HG03064 (cell line): ENCODE measurements at regions not wholly inside any gene's neighbourhood (a gene's known extent, or its start where the extent isn't known, plus 50 kb on each side); places are given as distances from the start of the nearest gene placed in this dataset.

ENCODE experiments used
- ATAC-seq: cut with Tn5 transposase; IDR thresholded peaks from one replicate; pipeline ENCODE4 v1.9.1; 2021; ENCODE audit warnings: low read depth; ENCODE audit not compliant: unreplicated experiment

DNA sequence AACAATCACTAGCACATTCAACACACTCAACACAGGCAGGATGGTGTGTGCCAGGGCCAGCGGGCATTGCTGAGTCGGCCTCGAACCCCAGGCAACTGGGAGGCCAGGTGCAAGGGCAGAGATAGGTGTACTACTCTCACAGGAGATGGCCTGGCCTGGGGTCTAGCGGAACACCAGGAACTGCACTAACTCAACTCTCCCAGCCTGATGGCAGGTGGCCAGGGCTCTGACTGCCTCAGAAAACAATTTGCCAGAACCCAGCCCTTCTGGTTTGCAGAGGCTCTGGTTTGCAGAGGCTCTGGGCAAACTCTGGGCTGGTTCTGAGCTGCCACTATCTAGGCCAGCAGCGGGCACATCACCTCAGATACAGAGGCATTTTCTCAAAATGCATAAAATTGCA is 229.2 kb upstream of the CHRNA7 start:
- no peak for ATAC-seq

DNA sequence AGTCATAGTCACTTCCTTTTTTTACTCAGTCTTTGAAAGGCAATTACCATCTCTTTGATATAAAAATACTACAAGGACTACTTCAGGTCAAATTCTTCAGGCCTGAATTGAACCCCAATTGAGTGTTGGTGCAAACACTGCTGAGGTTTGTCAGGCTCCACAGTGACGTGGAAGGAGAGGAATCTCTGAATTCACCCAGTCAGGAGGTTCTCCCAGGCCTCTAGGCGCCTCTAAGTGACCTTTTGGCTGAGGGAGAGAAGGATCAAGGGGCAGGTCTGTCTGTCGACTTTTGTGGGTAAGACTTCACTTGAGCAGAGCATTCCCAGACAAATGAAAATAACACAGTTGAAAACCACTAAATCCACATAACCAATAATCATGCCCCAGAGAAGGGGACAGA is 227.6 kb upstream of the CHRNA7 start:
- no peak for ATAC-seq

DNA sequence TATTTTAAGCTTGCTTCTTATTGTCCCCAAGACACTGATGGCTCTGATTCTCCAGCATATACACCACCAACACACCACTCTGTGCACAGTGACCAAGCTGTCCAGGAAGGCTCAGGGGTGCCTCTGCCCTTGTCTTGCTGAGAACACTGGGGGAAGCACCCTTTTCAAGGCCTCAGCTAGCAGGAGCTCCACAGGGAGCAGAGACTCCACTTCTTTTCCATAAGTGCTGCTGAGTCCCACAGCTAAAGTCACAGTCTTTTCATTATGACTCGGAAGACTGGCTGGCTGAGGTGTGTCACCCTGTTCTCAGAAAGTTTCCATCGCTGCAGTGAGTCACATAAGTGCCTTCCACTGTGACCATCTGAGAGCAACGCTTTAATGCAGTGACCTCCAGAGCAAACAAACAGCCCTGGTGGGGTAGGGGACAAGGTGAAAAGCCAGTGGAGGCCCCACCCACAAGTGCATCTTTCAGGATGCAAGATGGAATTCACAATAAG is 226.9 kb upstream of the CHRNA7 start:
- no peak for ATAC-seq

- ATAC-seq = no peak
Observed at GRCh38 chr15:31805090-31805662, 225.1 kb upstream of the CHRNA7 start.

DNA sequence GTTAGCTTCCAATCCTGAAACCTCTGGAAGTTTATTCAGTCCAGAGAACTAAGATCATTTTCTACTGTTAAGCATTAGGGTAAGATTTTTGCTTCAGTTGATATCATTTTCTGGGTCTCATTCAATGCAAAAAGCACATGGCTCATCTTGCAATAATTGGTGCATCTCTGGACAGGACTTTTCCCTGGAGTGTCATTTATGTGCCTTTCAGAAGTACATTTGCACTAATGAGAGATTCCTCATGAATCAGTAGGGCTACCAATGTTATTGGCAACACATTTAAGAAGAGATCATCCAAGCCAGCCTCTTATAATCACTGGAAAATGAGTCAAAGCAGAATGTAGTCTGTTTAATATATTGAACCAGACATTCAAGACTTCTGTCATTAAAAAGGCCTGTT is 224.2 kb upstream of the CHRNA7 start:
- no peak for ATAC-seq

DNA sequence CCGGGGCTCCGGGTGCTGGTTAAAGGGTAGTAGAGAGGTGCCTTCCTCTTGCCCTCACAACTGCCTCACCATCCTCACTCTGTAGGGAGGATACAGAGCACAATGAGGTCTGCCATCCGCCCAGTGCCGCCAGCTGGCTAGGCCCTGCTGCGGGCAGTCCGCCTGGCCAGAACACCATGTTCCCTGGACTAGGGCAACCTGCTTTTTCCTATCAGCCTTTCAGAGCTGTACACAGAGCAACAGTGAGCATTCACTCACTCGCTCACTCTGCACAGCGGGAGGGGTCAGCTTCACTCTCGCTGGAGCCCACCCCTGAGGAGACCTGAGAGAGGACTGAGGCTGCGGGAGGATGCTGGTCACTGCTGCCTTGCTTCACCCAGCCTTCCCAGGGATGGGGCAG is 218.7 kb upstream of the CHRNA7 start:
- ATAC-seq = no peak

GRCh38 chr15:31814082-31814481 is 216.2 kb upstream of the CHRNA7 start:
- no peak for ATAC-seq

DNA sequence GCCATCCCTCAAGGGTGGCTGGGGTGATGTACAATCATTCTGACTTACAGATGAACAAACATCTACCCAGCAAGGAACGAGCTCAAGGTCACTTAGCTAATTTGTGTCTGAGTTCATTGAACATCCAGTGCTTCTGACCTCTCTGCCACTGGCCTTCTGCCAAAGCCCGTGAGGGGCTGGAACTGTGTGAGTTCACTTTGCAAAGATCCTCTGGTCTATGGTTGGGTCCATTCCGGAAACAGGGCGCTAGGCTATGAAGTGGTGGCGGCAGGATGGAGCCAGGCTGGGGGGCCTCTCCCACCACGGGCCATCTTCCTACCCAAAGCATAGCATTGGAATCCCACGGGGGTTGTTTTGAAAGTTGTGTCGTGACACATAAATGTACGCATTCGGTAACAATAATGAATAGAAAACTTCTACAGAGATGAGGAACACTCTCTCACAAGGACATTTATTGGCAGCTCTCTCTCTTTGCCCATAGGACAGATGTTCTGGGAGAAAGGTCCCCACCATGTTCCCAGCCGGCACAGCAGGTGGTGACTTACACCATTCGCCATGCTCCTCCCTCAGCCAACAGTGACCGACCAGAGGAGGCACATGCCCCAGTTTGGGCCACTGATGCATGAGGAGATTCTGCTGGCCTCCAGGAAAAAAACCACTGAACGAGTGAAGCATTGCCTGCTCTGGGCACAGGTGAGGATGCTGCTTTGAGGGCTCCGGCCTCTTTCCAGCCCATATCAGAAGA is 214.7 kb upstream of the CHRNA7 start:
- ATAC-seq = no peak

GRCh38 chr15:31822463-31822862 is 207.9 kb upstream of the CHRNA7 start:
- ATAC-seq = no peak

DNA sequence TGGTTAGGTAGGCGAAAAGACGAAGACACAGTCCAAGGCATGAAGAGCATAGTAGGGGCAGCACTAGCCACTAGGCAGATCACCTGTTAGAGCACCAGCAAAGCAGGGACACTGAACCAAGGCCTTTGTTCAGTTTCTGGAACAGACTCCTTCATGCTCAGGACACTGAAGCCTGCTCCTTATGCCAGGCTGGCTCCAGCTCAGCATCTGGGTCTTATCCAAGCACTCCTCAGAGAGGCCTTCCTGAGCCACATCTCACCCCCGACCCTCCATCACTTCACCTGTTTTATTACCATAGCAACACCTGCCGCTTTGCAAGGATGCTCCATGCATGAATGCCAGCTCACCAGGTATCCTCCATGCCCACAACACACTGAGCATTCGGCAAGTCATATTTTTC is 206.3 kb upstream of the CHRNA7 start:
- ATAC-seq = no peak

- no peak for ATAC-seq
Observed at GRCh38 chr15:31828594-31828993, 201.7 kb upstream of the CHRNA7 start.

DNA sequence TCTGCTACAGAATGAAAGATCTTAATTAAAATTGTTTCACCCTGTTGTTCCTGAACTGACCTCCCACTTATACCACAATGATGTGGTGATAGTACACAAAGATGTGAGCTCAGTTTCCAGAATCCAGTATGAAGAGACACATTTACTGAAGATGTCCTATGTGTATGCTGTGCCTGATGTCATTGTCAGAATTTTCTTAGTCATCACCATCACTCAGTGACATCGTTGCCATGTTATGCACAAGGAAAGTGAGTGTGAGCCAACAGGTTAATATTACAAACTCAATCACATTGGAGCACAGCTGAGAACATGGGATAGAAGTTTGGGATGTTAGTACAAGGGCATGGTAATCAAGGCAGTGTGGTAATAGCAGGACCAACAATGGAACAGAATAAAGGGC is 199.7 kb upstream of the CHRNA7 start:
- no peak for ATAC-seq

DNA sequence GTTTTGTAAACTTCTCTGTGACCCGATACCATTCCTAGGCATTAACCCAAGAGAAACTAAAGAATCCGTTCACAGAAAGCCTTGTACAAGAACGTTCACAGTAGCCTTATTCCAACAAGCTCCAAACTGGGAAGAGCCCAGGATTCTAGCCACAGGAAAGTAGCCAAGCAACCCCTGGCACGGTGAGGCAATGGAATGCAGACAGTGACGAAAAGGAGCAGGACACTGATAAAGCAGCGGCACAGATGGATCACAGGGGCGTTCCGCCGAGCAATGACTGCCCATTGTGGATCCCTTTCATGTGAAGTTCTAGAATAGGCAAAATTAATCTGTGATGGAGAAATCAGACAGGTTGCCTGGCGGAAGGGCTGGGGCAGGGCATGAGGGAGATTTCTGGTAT is 198.7 kb upstream of the CHRNA7 start:
- no peak for ATAC-seq

DNA sequence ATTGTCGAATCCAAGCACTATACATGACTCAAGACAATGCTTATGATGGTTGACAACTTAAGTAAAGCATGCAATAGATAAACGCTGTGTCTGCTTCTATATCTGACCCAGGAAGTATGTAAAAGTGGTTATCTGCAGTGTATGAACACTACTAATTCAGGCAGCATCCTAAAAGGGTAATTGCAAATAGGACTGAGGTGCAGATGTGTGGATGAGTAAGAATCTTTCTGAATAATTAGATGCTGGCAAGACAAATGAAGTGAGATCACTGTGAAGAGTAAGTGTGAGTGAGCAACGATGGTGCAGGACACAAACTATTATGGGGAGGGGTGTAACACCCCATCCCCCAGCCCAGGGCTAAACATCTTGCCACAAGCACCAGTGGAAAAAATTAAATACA is 195.7 kb upstream of the CHRNA7 start:
- no peak for ATAC-seq

DNA sequence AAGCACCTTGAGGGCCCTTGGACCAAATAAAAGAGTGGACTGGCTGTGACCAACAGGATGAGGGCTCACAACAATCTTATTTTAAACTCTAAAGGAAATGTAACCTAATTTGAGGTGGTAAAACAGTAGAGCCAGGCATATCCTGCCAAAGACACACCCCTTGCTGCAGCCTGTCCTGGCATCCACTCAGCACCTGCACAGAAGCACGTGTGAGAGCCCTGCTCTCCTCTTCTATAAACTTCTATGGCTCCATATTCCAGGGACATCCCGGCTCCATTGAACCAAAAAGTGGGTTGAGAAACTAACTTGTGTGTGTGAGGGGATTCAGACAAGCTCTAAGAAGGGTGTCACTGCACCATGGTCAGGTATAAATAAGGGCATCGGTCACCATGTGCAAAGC is 190.9 kb upstream of the CHRNA7 start:
- ATAC-seq = no peak

DNA sequence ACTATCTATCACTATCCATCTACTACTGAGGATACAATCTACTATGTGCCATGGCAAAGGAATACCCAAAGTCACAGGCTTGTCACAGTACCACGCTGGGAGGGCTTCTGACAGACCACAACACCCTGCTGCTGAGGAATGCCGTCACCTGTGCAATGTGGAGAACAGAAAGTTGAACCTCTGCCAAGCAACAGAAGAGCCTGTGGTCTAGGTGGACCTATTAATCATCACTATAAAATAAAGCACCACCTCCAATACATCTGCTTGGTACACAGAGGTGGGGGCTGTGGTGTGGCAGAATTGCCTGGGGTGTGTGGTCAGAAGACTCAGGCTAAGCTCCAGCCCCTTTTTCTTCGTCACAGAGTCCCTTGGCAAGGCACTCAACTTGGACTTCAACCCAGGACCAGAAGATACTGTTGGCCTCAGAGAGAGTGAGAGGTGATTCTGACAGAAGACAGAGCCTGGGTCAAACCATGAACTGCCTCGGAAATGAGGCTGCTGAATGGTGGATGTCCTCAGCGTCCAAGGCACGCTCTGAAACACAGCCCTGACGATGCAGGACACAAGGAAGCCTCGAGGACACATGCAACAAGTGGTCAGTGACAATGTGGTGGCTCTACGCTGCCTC is 189.4 kb upstream of the CHRNA7 start:
- ATAC-seq = no peak

GRCh38 chr15:31842532-31843195 is 187.7 kb upstream of the CHRNA7 start:
- no peak for ATAC-seq

DNA sequence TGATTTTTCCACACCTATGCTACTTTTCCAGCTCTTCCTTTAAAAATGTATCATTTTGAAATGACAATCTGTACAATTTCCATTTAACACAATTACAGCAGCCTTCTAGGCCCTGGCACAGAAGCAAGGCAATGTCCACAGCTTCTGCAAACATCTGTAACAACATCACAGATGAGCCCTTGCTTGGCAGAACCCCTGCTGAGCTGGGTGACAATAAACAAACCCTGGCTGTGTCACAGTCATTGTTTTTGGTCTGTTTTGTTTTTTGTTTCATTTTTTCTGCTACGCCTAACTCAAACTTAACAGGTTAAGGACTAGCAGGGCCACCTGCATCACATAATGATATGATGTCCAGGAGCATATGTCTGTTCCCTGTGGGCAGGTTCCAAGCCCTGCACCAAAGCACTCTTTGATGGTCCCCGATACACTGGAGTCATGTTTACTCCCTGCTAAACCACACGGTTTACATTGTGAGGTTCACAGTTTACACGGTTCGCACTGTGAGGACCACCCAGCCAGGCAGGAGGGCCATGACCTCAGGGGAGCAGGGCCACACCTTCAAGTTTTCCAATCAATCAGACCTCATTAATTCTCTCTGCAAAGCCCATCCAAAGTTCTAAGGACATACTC is 186.8 kb upstream of the CHRNA7 start:
- ATAC-seq = no peak

DNA sequence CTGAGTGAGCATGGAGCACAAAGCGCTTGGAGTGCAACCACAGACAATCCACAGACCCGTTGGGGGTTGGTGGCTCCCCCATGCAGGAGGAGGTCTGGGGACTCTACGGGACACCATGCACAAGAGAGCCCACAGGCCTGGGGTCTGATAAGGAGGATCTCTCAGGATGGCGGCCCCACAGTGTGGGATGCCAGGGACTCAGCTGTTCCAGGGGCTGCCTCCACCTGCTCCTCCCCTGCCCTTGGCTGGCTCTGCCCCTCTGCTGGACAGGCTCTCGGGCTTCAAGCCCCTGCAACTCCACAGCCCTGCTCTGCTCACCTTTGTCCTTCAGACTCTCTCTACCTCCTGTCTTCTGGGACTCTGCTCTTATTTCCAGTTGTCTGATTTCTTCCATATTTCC is 184.5 kb upstream of the CHRNA7 start:
- no peak for ATAC-seq

DNA sequence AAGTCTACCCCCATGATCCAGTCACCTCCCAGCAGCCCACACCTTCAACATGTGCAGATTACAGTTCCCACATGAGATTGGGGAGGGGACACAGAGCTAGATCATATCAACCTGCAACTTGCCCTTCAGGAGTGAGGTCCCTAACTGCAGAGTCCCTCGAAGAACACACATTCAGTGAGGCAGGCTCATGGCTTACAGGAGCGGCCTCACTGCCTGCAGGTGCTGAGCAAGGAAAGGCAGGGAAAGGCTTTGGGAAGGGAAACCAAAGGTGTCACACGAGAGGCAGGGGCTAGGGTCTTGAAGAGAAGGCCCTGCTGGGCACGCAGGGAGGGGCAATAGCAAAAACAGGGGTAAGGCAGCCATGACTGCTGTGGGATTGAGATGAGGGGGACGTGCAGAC is 182.4 kb upstream of the CHRNA7 start:
- no peak for ATAC-seq

GRCh38 chr15:31848621-31849020 is 181.7 kb upstream of the CHRNA7 start:
- no peak for ATAC-seq
